ENCODE measurements at regions not wholly inside any gene's neighbourhood (a gene's known extent, or its start where the extent isn't known, plus 50 kb on each side); places are given as distances from the start of the nearest gene placed in this dataset.
"Not testable (repeated sequence)": the region's sequence is repeated elsewhere in the genome, so short reads cannot be mapped to it uniquely, and the experiment has no call there.

DNA sequence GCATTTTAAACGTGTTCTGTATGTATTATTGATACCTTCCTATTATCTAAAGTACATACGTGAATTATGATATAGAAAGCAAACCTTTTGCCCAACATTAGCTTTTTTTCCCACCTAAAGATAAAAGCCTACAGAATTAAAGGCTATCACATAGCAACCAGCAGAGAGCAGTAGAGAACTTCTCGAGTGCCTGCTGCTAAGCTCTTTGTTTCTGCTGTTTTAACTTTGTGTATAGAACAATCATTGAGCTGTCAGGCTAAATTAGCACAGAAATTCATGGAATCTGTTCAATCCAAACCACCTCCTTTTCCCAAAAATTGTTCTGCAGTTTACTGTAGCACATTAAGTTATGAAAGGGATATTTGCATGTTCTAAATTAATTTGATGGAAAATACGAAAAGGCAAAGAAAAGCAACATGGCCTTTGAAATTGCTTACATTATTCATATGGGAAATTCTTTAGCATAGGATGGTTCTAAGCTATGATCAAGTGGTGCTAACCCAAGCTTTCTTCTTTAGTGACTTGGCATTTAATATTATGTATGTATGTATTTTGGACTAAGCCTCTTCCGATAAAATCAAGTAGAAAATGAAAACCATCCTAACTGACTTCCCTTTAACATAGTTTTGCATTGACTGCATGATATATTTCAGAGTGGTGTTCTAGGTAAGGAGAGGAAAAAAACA, 1288.5 kb downstream of the GATA3 start:
- Histone ChIP-seq H3K4me3 (ENCODE audit: low read depth in 1 of 5, low read length in 5 of 5) (no peak overlapping the region), H3K27ac (ENCODE audit: low read depth, low read length) (no peak overlapping the region), H3K27me3 (ENCODE audit: control insufficient read depth in 5 of 5, insufficient read depth in 4 of 5, low read length in 5 of 5) (no peaks in the 10 kb centered on the region), H3K4me1 (ENCODE audit: control insufficient read depth in 5 of 5, insufficient read depth in 5 of 5, low read length in 5 of 5) (no peaks in the 10 kb centered on the region), H3K36me3 (ENCODE audit: control insufficient read depth in 5 of 5, insufficient read depth in 5 of 5, low read length in 5 of 5) (no peaks in the 10 kb centered on the region), H3K9ac (ENCODE audit: low read length in 5 of 5) (no peak overlapping the region), H3K9me3 (ENCODE audit: control insufficient read depth in 5 of 5, low read length in 5 of 5) (peaks cover 0 to 4% (median 0%) of the 10 kb centered on the region in 5 donors)

DNA sequence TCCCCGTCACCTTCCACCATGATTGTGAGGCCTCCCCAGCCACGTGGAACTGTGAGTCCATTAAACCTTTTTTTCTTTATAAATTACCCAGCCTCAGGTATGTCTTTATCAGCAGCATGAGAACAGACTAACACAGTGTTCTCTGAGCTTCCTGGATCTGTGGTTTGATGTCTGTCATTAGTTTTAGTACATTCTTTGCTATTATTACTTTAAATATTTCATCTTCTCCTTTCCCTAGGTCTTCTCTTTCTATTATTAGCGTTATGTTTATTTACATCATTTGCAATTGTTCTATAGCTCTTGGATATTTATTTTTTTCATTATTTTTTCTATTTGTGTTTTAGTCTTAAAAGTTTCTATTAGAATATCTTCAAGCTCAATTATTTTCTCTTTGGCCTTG, 1293.4 kb downstream of the GATA3 start:
- H3K9me3 ChIP-seq (ENCODE audit: control insufficient read depth in 5 of 5, low read length in 5 of 5); H3K4me1 ChIP-seq (ENCODE audit: control insufficient read depth in 5 of 5, insufficient read depth in 5 of 5, low read length in 5 of 5); H3K36me3 ChIP-seq (ENCODE audit: control insufficient read depth in 5 of 5, insufficient read depth in 5 of 5, low read length in 5 of 5): not testable (repeated sequence)

GRCh38 chr10:9357471-9357870, 1303.0 kb downstream of the GATA3 start:
- Histone ChIP-seq H3K27ac (ENCODE audit: low read depth, low read length) (no peak overlapping the region), H3K36me3 (ENCODE audit: control insufficient read depth in 5 of 5, insufficient read depth in 5 of 5, low read length in 5 of 5) (no peaks in the 10 kb centered on the region), H3K9me3 (ENCODE audit: control insufficient read depth in 5 of 5, low read length in 5 of 5) (peaks cover 0 to 3% (median 0%) of the 10 kb centered on the region in 5 donors), H3K27me3 (ENCODE audit: control insufficient read depth in 5 of 5, insufficient read depth in 4 of 5, low read length in 5 of 5) (no peaks in the 10 kb centered on the region), H3K4me3 (ENCODE audit: low read depth in 1 of 5, low read length in 5 of 5) (no peak overlapping the region), H3K4me1 (ENCODE audit: control insufficient read depth in 5 of 5, insufficient read depth in 5 of 5, low read length in 5 of 5) (no peaks in the 10 kb centered on the region), H3K9ac (ENCODE audit: low read length in 5 of 5) (no peak overlapping the region)

More for the DNA sequence above, 1293.4 kb downstream of the GATA3 start:
- H3K9ac ChIP-seq (ENCODE audit: low read length in 5 of 5); H3K27ac ChIP-seq (ENCODE audit: low read depth, low read length); H3K27me3 ChIP-seq (ENCODE audit: control insufficient read depth in 5 of 5, insufficient read depth in 4 of 5, low read length in 5 of 5); H3K4me3 ChIP-seq (ENCODE audit: low read depth in 1 of 5, low read length in 5 of 5): not testable (repeated sequence)

DNA sequence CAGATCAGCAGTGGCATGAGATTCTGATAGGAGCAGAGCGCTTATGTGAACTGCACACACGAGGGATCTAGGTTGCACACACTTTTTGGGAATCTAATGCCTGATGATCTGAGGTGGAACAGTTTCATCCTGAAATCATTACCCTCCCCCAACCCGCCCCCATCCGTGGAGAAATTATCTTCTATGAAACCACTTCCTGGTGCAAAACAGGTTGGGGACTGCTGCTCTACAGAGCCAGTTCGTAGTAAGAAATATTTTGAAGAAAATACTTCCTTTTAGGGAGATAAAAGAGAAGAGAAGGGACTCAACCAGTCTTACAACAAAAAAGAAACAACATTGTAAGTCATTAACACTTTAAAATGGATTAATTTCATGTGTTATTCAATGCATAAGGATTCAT, 1308.2 kb downstream of the GATA3 start:
- H3K4me3 ChIP-seq (ENCODE audit: low read depth in 1 of 5, low read length in 5 of 5) = no peak overlapping the region
- H3K9ac ChIP-seq (ENCODE audit: low read length in 5 of 5) = no peak overlapping the region
- H3K27me3 ChIP-seq (ENCODE audit: control insufficient read depth in 5 of 5, insufficient read depth in 4 of 5, low read length in 5 of 5) = no peaks in the 10 kb centered on the region
- H3K27ac ChIP-seq (ENCODE audit: low read depth, low read length) = no peak overlapping the region
- peaks cover 0 to 1% (median 0%) of the 10 kb centered on the region in 5 donors for H3K4me1 ChIP-seq (ENCODE audit: control insufficient read depth in 5 of 5, insufficient read depth in 5 of 5, low read length in 5 of 5)
- H3K9me3 ChIP-seq (ENCODE audit: control insufficient read depth in 5 of 5, low read length in 5 of 5) = no peaks in the 10 kb centered on the region
- H3K36me3 ChIP-seq (ENCODE audit: control insufficient read depth in 5 of 5, insufficient read depth in 5 of 5, low read length in 5 of 5) = no peaks in the 10 kb centered on the region

DNA sequence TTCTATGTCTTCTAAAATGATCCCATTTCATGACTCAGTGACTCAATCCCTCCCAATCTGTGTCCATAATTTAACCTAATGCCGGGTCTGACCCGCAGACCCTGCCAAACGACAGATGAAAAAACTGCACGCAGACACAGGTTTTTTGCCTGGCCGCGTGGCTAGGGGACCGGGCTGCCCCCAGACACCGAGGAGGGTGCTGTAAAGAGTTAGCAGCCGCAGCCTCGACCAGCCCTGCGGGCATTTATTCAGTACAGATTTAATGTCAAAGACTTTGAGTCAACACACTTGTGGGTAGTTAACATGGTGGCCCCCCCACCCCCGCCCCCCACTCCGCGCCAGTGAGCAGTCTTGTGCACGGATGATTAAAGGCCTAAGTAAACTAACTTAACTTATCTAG, 1324.7 kb downstream of the GATA3 start:
- no peaks in the 10 kb centered on the region for H3K27me3 ChIP-seq (ENCODE audit: control insufficient read depth in 5 of 5, insufficient read depth in 4 of 5, low read length in 5 of 5)
- H3K4me1 ChIP-seq (ENCODE audit: control insufficient read depth in 5 of 5, insufficient read depth in 5 of 5, low read length in 5 of 5) = no peaks in the 10 kb centered on the region
- H3K36me3 ChIP-seq (ENCODE audit: control insufficient read depth in 5 of 5, insufficient read depth in 5 of 5, low read length in 5 of 5) = no peaks in the 10 kb centered on the region
- no peaks in the 10 kb centered on the region for H3K9me3 ChIP-seq (ENCODE audit: control insufficient read depth in 5 of 5, low read length in 5 of 5)
- no peak overlapping the region for H3K27ac ChIP-seq (ENCODE audit: low read depth, low read length)
- H3K4me3 ChIP-seq (ENCODE audit: low read depth in 1 of 5, low read length in 5 of 5) = no peak overlapping the region
- H3K9ac ChIP-seq (ENCODE audit: low read length in 5 of 5) = no peak overlapping the region

DNA sequence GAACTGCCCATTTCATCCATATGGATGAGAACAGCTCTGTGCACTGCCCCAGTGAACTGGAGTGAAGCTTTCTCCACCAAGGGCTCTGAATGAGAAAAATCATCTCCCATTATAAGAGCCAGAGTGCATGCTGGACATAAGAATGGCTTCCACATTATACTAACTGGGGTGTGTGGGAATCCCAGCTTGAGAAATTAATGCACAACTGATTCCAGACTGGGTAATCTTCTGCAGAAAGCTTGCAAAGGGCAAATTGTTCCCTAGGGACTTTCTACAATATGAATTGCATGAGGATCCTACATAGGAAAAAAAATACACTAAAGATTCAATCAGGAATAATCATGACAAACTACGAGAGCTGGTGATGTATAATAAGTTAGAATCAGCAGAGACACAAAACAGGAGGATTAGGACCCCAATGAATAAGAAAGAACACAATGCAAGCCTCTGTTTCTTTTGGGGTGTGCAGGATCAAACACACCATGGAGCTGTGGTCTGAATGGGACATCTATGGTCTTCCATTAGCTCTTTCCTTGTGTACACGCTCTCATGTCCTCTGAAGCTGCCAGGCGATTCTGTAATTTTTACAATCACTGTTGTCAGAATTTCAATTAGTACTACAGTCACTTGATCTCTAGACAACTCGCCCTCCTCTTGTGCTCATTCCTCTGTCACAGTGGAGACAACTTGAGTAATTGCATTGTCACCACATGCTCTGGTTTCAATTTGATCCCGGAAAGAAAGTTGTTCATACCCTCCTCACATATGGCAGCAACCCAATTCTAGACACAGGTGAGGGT, 1327.4 kb downstream of the GATA3 start:
- H3K9ac ChIP-seq (ENCODE audit: low read length in 5 of 5) = no peak overlapping the region
- H3K4me3 ChIP-seq (ENCODE audit: low read depth in 1 of 5, low read length in 5 of 5) = no peak overlapping the region
- H3K27ac ChIP-seq (ENCODE audit: low read depth, low read length) = no peak overlapping the region
- no peaks in the 10 kb centered on the region for H3K4me1 ChIP-seq (ENCODE audit: control insufficient read depth in 5 of 5, insufficient read depth in 5 of 5, low read length in 5 of 5)
- no peaks in the 10 kb centered on the region for H3K9me3 ChIP-seq (ENCODE audit: control insufficient read depth in 5 of 5, low read length in 5 of 5)
- H3K27me3 ChIP-seq (ENCODE audit: control insufficient read depth in 5 of 5, insufficient read depth in 4 of 5, low read length in 5 of 5) = no peaks in the 10 kb centered on the region
- H3K36me3 ChIP-seq (ENCODE audit: control insufficient read depth in 5 of 5, insufficient read depth in 5 of 5, low read length in 5 of 5) = no peaks in the 10 kb centered on the region

DNA sequence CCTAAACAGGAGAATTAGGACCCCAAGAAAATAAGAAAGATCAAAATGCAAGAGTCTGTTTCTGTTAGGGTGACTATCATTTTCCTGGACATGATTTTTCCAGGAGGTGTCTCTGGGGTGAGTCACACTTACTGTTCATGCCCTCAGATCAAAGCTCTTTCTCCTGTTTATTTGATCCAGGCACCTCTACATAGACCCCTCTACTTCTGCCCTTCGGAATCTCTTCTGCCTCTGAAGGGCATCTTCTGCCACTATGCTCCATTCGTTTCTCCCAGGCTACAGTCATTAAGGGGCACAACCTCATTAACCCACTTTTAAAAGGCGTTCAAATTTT, 1328.0 kb downstream of the GATA3 start:
- no peaks in the 10 kb centered on the region for H3K9me3 ChIP-seq (ENCODE audit: control insufficient read depth in 5 of 5, low read length in 5 of 5)
- H3K27me3 ChIP-seq (ENCODE audit: control insufficient read depth in 5 of 5, insufficient read depth in 4 of 5, low read length in 5 of 5) = no peaks in the 10 kb centered on the region
- no peaks in the 10 kb centered on the region for H3K4me1 ChIP-seq (ENCODE audit: control insufficient read depth in 5 of 5, insufficient read depth in 5 of 5, low read length in 5 of 5)
- H3K4me3 ChIP-seq (ENCODE audit: low read depth in 1 of 5, low read length in 5 of 5) = no peak overlapping the region
- H3K27ac ChIP-seq (ENCODE audit: low read depth, low read length) = no peak overlapping the region
- no peaks in the 10 kb centered on the region for H3K36me3 ChIP-seq (ENCODE audit: control insufficient read depth in 5 of 5, insufficient read depth in 5 of 5, low read length in 5 of 5)
- no peak overlapping the region for H3K9ac ChIP-seq (ENCODE audit: low read length in 5 of 5)

- Histone ChIP-seq H3K4me3 (ENCODE audit: low read depth in 1 of 5, low read length in 5 of 5) (no peak overlapping the region), H3K27me3 (ENCODE audit: control insufficient read depth in 5 of 5, insufficient read depth in 4 of 5, low read length in 5 of 5) (no peaks in the 10 kb centered on the region), H3K36me3 (ENCODE audit: control insufficient read depth in 5 of 5, insufficient read depth in 5 of 5, low read length in 5 of 5) (no peaks in the 10 kb centered on the region), H3K9me3 (ENCODE audit: control insufficient read depth in 5 of 5, low read length in 5 of 5) (no peaks in the 10 kb centered on the region), H3K4me1 (ENCODE audit: control insufficient read depth in 5 of 5, insufficient read depth in 5 of 5, low read length in 5 of 5) (no peaks in the 10 kb centered on the region), H3K27ac (ENCODE audit: low read depth, low read length) (no peak overlapping the region), H3K9ac (ENCODE audit: low read length in 5 of 5) (no peak overlapping the region)
Measured at GRCh38 chr10:9390516-9390915, 1336.0 kb downstream of the GATA3 start.

GRCh38 chr10:9399275-9399983, 1344.9 kb downstream of the GATA3 start:
- H3K4me3 ChIP-seq (ENCODE audit: low read depth in 1 of 5, low read length in 5 of 5) = no peak overlapping the region
- H3K27me3 ChIP-seq (ENCODE audit: control insufficient read depth in 5 of 5, insufficient read depth in 4 of 5, low read length in 5 of 5) = no peaks in the 10 kb centered on the region
- H3K4me1 ChIP-seq (ENCODE audit: control insufficient read depth in 5 of 5, insufficient read depth in 5 of 5, low read length in 5 of 5) = no peaks in the 10 kb centered on the region
- no peak overlapping the region for H3K9ac ChIP-seq (ENCODE audit: low read length in 5 of 5)
- no peak overlapping the region for H3K27ac ChIP-seq (ENCODE audit: low read depth, low read length)
- H3K9me3 ChIP-seq (ENCODE audit: control insufficient read depth in 5 of 5, low read length in 5 of 5) = no peaks in the 10 kb centered on the region
- H3K36me3 ChIP-seq (ENCODE audit: control insufficient read depth in 5 of 5, insufficient read depth in 5 of 5, low read length in 5 of 5) = no peaks in the 10 kb centered on the region

- not testable (repeated sequence) for H3K9ac ChIP-seq (ENCODE audit: low read length in 5 of 5)
Measured at GRCh38 chr10:9402067-9402466, 1347.6 kb downstream of the GATA3 start.

More at GRCh38 chr10:9402067-9402466, 1347.6 kb downstream of the GATA3 start:
- not testable (repeated sequence) for H3K4me1 ChIP-seq (ENCODE audit: control insufficient read depth in 5 of 5, insufficient read depth in 5 of 5, low read length in 5 of 5); H3K36me3 ChIP-seq (ENCODE audit: control insufficient read depth in 5 of 5, insufficient read depth in 5 of 5, low read length in 5 of 5); H3K4me3 ChIP-seq (ENCODE audit: low read depth in 1 of 5, low read length in 5 of 5); H3K27me3 ChIP-seq (ENCODE audit: control insufficient read depth in 5 of 5, insufficient read depth in 4 of 5, low read length in 5 of 5); H3K27ac ChIP-seq (ENCODE audit: low read depth, low read length); H3K9me3 ChIP-seq (ENCODE audit: control insufficient read depth in 5 of 5, low read length in 5 of 5)
